Fibroblast of villous mesenchyme (primary cell): ENCODE measurements at regions not wholly inside any gene's neighbourhood (a gene's known extent, or its start where the extent isn't known, plus 50 kb on each side); places are given as distances from the start of the nearest gene placed in this dataset.
A peak's percentile ranks its signal among the peaks of the same experiment; 100 is the strongest.
"Not testable (repeated sequence)": the region's sequence is repeated elsewhere in the genome, so short reads cannot be mapped to it uniquely, and the experiment has no call there.

Source experiments
- DNase-seq: peaks from one replicate; pipeline ENCODE4 v3.0.0-alpha.2; 2010; ENCODE audit warnings: low read depth
- H3K4me3 ChIP-seq: 2 replicates; pipeline ENCODE4 v1.5.1; 2011; ENCODE audit warnings: low read depth, mild to moderate bottlenecking, low read length
- TF ChIP-seq, protein P1 (sequence below): IDR thresholded peaks from 2 replicates; pipeline ENCODE4 v1.5.1; 2012; ENCODE audit warnings: low read depth, mild to moderate bottlenecking, low read length; ENCODE audit not compliant: insufficient read depth

DNA sequence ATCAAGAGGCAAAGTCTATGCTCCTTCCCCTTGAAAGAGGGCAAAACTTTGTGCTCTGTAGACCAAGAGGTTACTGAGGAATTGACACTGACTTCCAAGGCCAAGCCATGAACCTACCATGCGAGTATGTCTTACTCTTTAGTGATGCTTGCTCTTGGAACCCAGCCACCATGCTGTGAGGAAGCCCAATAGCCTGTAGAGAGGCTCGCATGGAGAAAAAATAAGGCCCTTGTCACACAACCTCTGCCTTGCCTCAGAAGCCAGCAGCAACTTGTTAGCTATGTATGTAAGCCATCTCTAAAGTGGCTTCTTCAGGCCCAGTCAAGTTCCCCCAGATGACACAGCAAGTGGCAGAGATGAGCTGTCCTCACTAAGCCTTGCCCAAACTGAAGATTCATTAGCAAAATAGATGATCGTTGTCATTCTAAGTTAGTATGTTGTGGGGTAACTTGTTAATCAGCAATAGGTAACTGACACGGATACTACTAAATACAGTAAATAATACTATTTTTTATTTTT is 66.1 kb upstream of the RGPD5 start:
- H3K4me3 ChIP-seq = no peak overlapping the region
- no peak for DNase-seq
- TF ChIP-seq, protein P1, sequence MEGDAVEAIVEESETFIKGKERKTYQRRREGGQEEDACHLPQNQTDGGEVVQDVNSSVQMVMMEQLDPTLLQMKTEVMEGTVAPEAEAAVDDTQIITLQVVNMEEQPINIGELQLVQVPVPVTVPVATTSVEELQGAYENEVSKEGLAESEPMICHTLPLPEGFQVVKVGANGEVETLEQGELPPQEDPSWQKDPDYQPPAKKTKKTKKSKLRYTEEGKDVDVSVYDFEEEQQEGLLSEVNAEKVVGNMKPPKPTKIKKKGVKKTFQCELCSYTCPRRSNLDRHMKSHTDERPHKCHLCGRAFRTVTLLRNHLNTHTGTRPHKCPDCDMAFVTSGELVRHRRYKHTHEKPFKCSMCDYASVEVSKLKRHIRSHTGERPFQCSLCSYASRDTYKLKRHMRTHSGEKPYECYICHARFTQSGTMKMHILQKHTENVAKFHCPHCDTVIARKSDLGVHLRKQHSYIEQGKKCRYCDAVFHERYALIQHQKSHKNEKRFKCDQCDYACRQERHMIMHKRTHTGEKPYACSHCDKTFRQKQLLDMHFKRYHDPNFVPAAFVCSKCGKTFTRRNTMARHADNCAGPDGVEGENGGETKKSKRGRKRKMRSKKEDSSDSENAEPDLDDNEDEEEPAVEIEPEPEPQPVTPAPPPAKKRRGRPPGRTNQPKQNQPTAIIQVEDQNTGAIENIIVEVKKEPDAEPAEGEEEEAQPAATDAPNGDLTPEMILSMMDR = no peak

DNA sequence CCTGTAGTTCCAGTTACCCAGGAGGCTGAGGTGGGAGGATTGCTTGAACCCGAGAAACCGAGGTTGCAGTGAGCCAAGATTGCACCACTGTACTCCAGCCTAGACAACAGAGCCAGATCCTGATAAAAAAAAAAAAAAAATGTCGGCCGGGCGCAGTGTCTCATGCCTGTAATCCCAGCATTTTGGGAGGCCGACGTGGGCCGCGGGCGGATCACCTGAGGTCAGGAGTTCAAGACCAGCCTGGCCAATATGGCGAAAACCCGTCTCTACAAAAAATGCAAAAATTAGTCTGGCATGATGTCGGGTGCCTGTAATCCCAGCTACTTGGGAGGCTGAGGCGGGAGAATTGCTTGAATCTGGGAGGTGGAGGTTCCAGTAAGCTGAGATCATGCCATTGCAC is 60.4 kb upstream of the RGPD5 start:
- not testable (repeated sequence) for DNase-seq, H3K4me3 ChIP-seq

- no peak overlapping the region for H3K4me3 ChIP-seq
- DNase-seq = peak; percentile 66
- TF ChIP-seq, protein P1 = peak; percentile 80
Observed at GRCh38 chr2:109736177-109736827, 57.8 kb upstream of the RGPD5 start.
